HEK293 (cell line): ENCODE measurements at regions not wholly inside any gene's neighbourhood (a gene's known extent, or its start where the extent isn't known, plus 50 kb on each side); places are given as distances from the start of the nearest gene placed in this dataset.

Experiments used
- MEIS1 ChIP-seq: sonication (generic); formaldehyde crosslinking; IDR thresholded peaks from 2 replicates; pipeline ENCODE4 v1.8.1; 2022; ENCODE audit warnings: missing genetic modification reagents, mild to moderate bottlenecking, borderline replicate concordance
- ZBTB21 ChIP-seq: fragments of 450-650 bp; formaldehyde crosslinking; IDR thresholded peaks from 2 replicates; pipeline ENCODE4 v1.5.1; 2017; ENCODE audit warnings: missing biosample characterization, missing genetic modification characterization
- ZNF138 ChIP-seq: fragments of 450-650 bp; formaldehyde crosslinking; IDR thresholded peaks from 2 replicates; pipeline ENCODE4 v1.5.1; 2016; ENCODE audit warnings: missing biosample characterization, missing genetic modification characterization, borderline replicate concordance
- TF ChIP-seq, protein P1 (sequence below): fragments of 450-650 bp; formaldehyde crosslinking; IDR thresholded peaks from 2 replicates; pipeline ENCODE4 v1.5.1; 2016; ENCODE audit warnings: missing biosample characterization, missing genetic modification characterization

DNA sequence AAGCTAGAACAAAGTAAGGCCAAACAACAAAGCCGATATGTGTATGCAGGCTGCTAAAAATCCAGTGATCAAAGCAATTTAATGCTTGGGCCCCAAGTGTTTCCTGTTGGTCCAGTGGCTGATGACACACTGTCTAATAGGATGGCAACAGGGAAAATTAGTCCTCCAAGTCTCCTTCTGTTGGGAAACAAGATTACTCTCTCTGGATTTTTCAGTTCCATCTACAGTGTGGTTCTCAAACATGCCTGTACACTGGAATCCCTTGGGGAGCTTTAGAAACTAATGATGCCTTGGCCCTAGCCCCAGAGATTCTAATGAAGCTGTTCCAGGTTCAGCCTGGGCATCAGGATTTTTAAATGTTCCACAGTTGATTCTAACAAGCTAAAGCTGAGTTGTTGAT, 198.7 kb downstream of the AHR start:
- TF ChIP-seq MEIS1 (no peak), ZBTB21 (tag by site-specific recombination) (no peak), ZNF138 (no peak)
- TF ChIP-seq, protein P1, sequence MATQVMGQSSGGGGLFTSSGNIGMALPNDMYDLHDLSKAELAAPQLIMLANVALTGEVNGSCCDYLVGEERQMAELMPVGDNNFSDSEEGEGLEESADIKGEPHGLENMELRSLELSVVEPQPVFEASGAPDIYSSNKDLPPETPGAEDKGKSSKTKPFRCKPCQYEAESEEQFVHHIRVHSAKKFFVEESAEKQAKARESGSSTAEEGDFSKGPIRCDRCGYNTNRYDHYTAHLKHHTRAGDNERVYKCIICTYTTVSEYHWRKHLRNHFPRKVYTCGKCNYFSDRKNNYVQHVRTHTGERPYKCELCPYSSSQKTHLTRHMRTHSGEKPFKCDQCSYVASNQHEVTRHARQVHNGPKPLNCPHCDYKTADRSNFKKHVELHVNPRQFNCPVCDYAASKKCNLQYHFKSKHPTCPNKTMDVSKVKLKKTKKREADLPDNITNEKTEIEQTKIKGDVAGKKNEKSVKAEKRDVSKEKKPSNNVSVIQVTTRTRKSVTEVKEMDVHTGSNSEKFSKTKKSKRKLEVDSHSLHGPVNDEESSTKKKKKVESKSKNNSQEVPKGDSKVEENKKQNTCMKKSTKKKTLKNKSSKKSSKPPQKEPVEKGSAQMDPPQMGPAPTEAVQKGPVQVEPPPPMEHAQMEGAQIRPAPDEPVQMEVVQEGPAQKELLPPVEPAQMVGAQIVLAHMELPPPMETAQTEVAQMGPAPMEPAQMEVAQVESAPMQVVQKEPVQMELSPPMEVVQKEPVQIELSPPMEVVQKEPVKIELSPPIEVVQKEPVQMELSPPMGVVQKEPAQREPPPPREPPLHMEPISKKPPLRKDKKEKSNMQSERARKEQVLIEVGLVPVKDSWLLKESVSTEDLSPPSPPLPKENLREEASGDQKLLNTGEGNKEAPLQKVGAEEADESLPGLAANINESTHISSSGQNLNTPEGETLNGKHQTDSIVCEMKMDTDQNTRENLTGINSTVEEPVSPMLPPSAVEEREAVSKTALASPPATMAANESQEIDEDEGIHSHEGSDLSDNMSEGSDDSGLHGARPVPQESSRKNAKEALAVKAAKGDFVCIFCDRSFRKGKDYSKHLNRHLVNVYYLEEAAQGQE (tag by site-specific recombination): no peak
